Gastroesophageal sphincter (tissue), 4 donors: ENCODE measurements at regions not wholly inside any gene's neighbourhood (a gene's known extent, or its start where the extent isn't known, plus 50 kb on each side); places are given as distances from the start of the nearest gene placed in this dataset.

Experiments used
- ATAC-seq: fragments of 150-250 bp; one replicate; pipeline ENCODE4 v1.9.1; 2016; ENCODE audit warnings: mild to moderate bottlenecking, moderate library complexity
- H3K27ac ChIP-seq, 4 donors: fragments of 200-600 bp; sonication (generic) in 3 of 4; 1 replicate in 3 of 4; 2 replicates in 1 of 4; pipeline ENCODE4 v1.5.1; 2016 to 2019
- H3K27me3 ChIP-seq: fragments of 200-600 bp; sonication (generic); one replicate; pipeline ENCODE4 v1.5.1; 2019
- H3K36me3 ChIP-seq, 2 donors: fragments of 200-600 bp; sonication (generic); one replicate each; pipeline ENCODE4 v1.5.1; 2019; ENCODE audit warnings: control low read depth in 1 of 2
- H3K4me1 ChIP-seq, 3 donors: fragments of 200-600 bp; sonication (generic); 1 replicate in 2 of 3; 2 replicates in 1 of 3; pipeline ENCODE4 v1.5.1; 2016 to 2019; ENCODE audit warnings: control low read depth in 2 of 3
- H3K4me3 ChIP-seq, 2 donors: fragments of 200-600 bp; sonication (generic); one replicate each; pipeline ENCODE4 v1.5.1; 2019; ENCODE audit warnings: mild to moderate bottlenecking in 1 of 2, moderate library complexity in 1 of 2
- H3K9me3 ChIP-seq, 3 donors: fragments of 200-600 bp; sonication (generic); one replicate each; pipeline ENCODE4 v1.5.1; 2017 to 2019; ENCODE audit warnings: control low read depth in 2 of 3
- CTCF ChIP-seq, 4 experiments: fragments of 200-600 bp in 2 of 4; fragments of 450-650 bp in 2 of 4; sonication (generic) in 1 of 4; IDR thresholded peaks; one replicate each; pipeline ENCODE4 v1.5.1; 2017 to 2019; ENCODE audit warnings: antibody characterized with exemption in 4 of 4, mild to moderate bottlenecking in 2 of 4, moderate library complexity in 2 of 4
- EP300 ChIP-seq: sonication (generic); formaldehyde crosslinking; IDR thresholded peaks from one replicate; pipeline ENCODE4 v1.6.1; 2017; ENCODE audit warnings: antibody characterized with exemption, mild to moderate bottlenecking
- POLR2A ChIP-seq, 2 donors: fragments of 450-650 bp; IDR thresholded peaks; one replicate each; pipeline ENCODE4 v1.6.1; 2017; ENCODE audit warnings: antibody characterized with exemption in 2 of 2, mild to moderate bottlenecking in 2 of 2, moderate library complexity in 1 of 2
- POLR2AphosphoS5 ChIP-seq: sonication (generic); formaldehyde crosslinking; IDR thresholded peaks from one replicate; pipeline ENCODE4 v1.6.1; 2017; ENCODE audit warnings: antibody characterized with exemption
- WGBS, 2 donors: methylation state at CpG; one replicate each; pipeline ENCODE4 v1.1.5; 2018; ENCODE audit warnings: low coverage in 1 of 2; 5-methylcytosine and 5-hydroxymethylcytosine counted together

GRCh38 chr18:47602273-47602897 lies 328.1 kb downstream of the SMAD2 start:
- Histone ChIP-seq H3K4me1 (no peaks in the 10 kb centered on the region), H3K27ac (no peak overlapping the region), H3K27me3 (no peaks in the 10 kb centered on the region), H3K36me3 (no peaks in the 10 kb centered on the region), H3K4me3 (no peak overlapping the region), H3K9me3 (no peaks in the 10 kb centered on the region)
- no peak for ATAC-seq
- WGBS, 2 donors = 78% methylated on average over 5 of the region's 11 CpGs; no CpG with 5 or more reads in 1 of the 2 donors
- TF ChIP-seq POLR2AphosphoS5 (no peak), POLR2A (IDR thresholded peaks at IDR 0.05) (no peak), CTCF (IDR thresholded peaks at IDR 0.05) (no peak), EP300 (no peak)

DNA sequence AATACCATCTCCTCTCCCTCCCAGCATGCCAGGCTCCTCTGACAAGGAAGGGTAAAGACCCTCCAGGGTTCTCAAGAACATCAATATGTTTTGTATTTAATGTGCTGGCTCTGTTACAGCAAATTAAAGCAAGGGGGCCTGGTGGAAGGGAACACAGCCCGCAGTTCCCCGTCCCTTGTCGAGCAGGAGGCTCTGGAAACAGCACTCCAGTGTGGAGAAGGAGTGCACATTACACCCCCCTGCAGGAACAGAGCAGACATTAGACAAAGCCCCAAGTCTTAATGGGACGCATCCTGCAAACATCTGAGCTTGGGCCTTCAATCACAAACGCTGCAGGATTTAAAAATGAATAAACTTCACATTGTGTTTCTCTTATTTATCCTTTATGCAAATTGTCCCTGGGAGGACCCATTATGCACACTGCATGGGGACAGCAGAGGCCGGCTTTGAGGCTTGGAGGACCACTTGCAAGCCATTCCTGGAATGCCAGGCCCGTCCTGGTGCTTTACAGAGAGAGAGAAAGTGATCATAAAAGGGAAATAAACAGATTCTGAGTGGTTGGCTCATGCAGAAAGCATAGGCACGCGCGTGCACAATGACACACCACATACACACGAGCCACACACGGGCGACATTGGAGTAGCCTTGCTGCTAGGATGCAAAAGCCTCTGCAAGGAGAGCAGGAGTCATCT lies 328.7 kb downstream of the SMAD2 start:
- Histone ChIP-seq H3K4me1 (no peaks in the 10 kb centered on the region), H3K27me3 (no peaks in the 10 kb centered on the region), H3K4me3 (no peak overlapping the region), H3K36me3 (no peaks in the 10 kb centered on the region), H3K27ac (no peak overlapping the region), H3K9me3 (no peaks in the 10 kb centered on the region)
- no peak for TF ChIP-seq POLR2A (IDR thresholded peaks at IDR 0.05)
- TF ChIP-seq CTCF (IDR thresholded peaks at IDR 0.05) = no peak
- TF ChIP-seq EP300 = no peak
- WGBS, 2 donors = 66 to 74% methylated on average over 9 of the region's 13 CpGs
- no peak for ATAC-seq

GRCh38 chr18:47595831-47596501 lies 334.5 kb downstream of the SMAD2 start:
- H3K27ac ChIP-seq = no peak overlapping the region
- H3K27me3 ChIP-seq = peaks cover 49% of the 10 kb centered on the region
- 0 to 17% methylated on average over 1 to 2 of the region's 2 CpGs for WGBS, 2 donors
- no peak for TF ChIP-seq POLR2AphosphoS5
- TF ChIP-seq POLR2A (IDR thresholded peaks at IDR 0.05) = no peak
- no peak for TF ChIP-seq EP300
- no peak for TF ChIP-seq CTCF (IDR thresholded peaks at IDR 0.05)
- H3K36me3 ChIP-seq = no peaks in the 10 kb centered on the region
- no peak overlapping the region for H3K4me3 ChIP-seq
- no peak for ATAC-seq
- peaks cover 0 to 20% (median 0%) of the 10 kb centered on the region in 3 donors for H3K9me3 ChIP-seq
- no peaks in the 10 kb centered on the region for H3K4me1 ChIP-seq

DNA sequence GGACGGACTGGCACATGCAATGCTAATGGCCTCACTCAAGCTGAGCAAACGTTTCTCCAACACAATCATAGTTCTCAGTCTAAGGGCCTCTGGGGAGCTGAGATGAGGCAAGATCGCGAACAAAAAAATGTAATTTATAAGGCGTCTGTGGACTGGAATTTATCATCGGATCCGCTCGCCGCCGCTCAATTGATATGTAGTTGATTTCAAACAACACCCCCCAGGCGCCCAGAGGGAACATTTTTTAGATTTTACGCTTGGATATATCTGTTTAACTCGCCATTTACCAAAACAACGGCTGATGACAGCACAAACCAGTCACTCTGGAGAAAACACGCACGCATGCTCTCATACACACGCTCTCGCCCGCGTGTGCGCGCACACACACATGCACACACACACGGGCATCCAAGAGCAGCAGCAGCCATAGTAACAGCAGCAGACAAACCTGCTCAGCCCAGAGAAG lies 335.8 kb downstream of the SMAD2 start:
- no peaks in the 10 kb centered on the region for H3K4me1 ChIP-seq
- 68 to 72% methylated on average over 9 to 20 of the region's 23 CpGs for WGBS, 2 donors
- no peak for ATAC-seq
- no peak overlapping the region for H3K27ac ChIP-seq
- peaks cover 49% of the 10 kb centered on the region for H3K27me3 ChIP-seq
- no peak for TF ChIP-seq POLR2AphosphoS5
- no peak for TF ChIP-seq POLR2A (IDR thresholded peaks at IDR 0.05)
- no peak for TF ChIP-seq EP300
- TF ChIP-seq CTCF (IDR thresholded peaks at IDR 0.05) = no peak
- H3K36me3 ChIP-seq = no peaks in the 10 kb centered on the region
- peaks cover 0 to 20% (median 0%) of the 10 kb centered on the region in 3 donors for H3K9me3 ChIP-seq
- H3K4me3 ChIP-seq = no peak overlapping the region
